ENCODE measurements at regions not wholly inside any gene's neighbourhood (a gene's known extent, or its start where the extent isn't known, plus 50 kb on each side); places are given as distances from the start of the nearest gene placed in this dataset.

- TF ChIP-seq MAZ (IDR thresholded peaks at IDR 0.05; ENCODE audit: borderline replicate concordance, low read depth, low read length), result no peak
- no peak for TF ChIP-seq MAZ (CRISPR knock-in tag; IDR thresholded peaks at IDR 0.05; ENCODE audit: low read depth)
- TF ChIP-seq NFYB (CRISPR knock-in tag; IDR thresholded peaks at IDR 0.05), result no peak
- no peak for TF ChIP-seq MYC (CRISPR knock-in tag; IDR thresholded peaks at IDR 0.05; ENCODE audit: borderline replicate concordance)
- TF ChIP-seq TFAP4 (IDR thresholded peaks at IDR 0.05; ENCODE audit: borderline replicate concordance, low read depth), result no peak
- TF ChIP-seq HNF4A (CRISPR knock-in tag; IDR thresholded peaks at IDR 0.05), result no peak
These were observed 204.9 kb upstream of the LINGO1 start for GRCh38 chr15:77837649-77838025.
